LNCaP clone FGC (cell line): ENCODE measurements at regions not wholly inside any gene's neighbourhood (a gene's known extent, or its start where the extent isn't known, plus 50 kb on each side); places are given as distances from the start of the nearest gene placed in this dataset.

Source experiments
- DNase-seq: peaks from one replicate; pipeline ENCODE4 v3.0.0-alpha.2; 2011; ENCODE audit warnings: low read depth
- H3K4me3 ChIP-seq: 2 replicates; pipeline ENCODE4 v1.5.1; 2011; ENCODE audit warnings: mild to moderate bottlenecking, low read depth, low read length, control low read depth
- CTCF ChIP-seq: IDR thresholded peaks from 2 replicates; pipeline ENCODE4 v1.5.1; 2012; ENCODE audit warnings: mild to moderate bottlenecking; ENCODE audit not compliant: control insufficient read depth, insufficient read depth; ENCODE audit errors: extremely low read depth

GRCh38 chr4:38242822-38243387 is 282.7 kb downstream of the PTTG2 start:
- no peak for DNase-seq
- no peak overlapping the region for H3K4me3 ChIP-seq
- no peak for TF ChIP-seq CTCF

GRCh38 chr4:38243388-38244053 is 283.3 kb downstream of the PTTG2 start:
- no peak for TF ChIP-seq CTCF
- DNase-seq, result no peak
- H3K4me3 ChIP-seq, result no peak overlapping the region

- no peak overlapping the region for H3K4me3 ChIP-seq
- no peak for DNase-seq
- TF ChIP-seq CTCF, result no peak
These were observed 294.6 kb downstream of the PTTG2 start for GRCh38 chr4:38254825-38255224.

- DNase-seq, result no peak
- no peak overlapping the region for H3K4me3 ChIP-seq
- TF ChIP-seq CTCF, result no peak
These were observed 295.4 kb downstream of the PTTG2 start for GRCh38 chr4:38255572-38255971.

- no peak for DNase-seq
- H3K4me3 ChIP-seq, result no peak overlapping the region
- no peak for TF ChIP-seq CTCF
These were observed 306.4 kb downstream of the PTTG2 start for GRCh38 chr4:38266616-38267015.

GRCh38 chr4:38268108-38268820 is 308.1 kb downstream of the PTTG2 start:
- H3K4me3 ChIP-seq, result no peak overlapping the region
- no peak for TF ChIP-seq CTCF
- DNase-seq, result no peak
